SK-N-SH (cell line): ENCODE measurements at regions not wholly inside any gene's neighbourhood (a gene's known extent, or its start where the extent isn't known, plus 50 kb on each side); places are given as distances from the start of the nearest gene placed in this dataset.
"Not testable (repeated sequence)": the region's sequence is repeated elsewhere in the genome, so short reads cannot be mapped to it uniquely, and the experiment has no call there.

Experiments used
- CTCF ChIA-PET: fragments of 300-600, 350-600 bp; formaldehyde crosslinking; extraction: SDS; loops from one replicate; lab custom pipeline; 2021; lab: Yijun Ruan, JAX
- POLR2A ChIA-PET: fragments of 350-600 bp; sonication (Branson Sonifier 250); formaldehyde crosslinking; extraction: SDS; loops from one replicate; lab custom pipeline; 2020; ENCODE audit warnings: antibody characterized with exemption, inconsistent platforms; lab: Yijun Ruan, JAX
- DNase-seq: peaks from one replicate; pipeline ENCODE4 v3.0.0; 2012
- H2AFZ ChIP-seq: fragments of 200-600 bp; sonication (generic); 2 replicates; pipeline ENCODE4 v1.8.1; 2016; ENCODE audit warnings: antibody characterized with exemption, mild to moderate bottlenecking, low read depth
- H3F3A ChIP-seq: fragments of 200-600 bp; sonication (generic); replicated peaks from 2 replicates; pipeline ENCODE3; 2016; ENCODE audit warnings: antibody characterized with exemption, mild to moderate bottlenecking; ENCODE audit not compliant: insufficient read depth
- H3K27ac ChIP-seq, 2 experiments: fragments of 200-500 bp in 1 of 2; fragments of 200-600 bp in 1 of 2; sonication (Bioruptor generic) in 1 of 2; sonication (generic), shearing (Covaris generic) in 1 of 2; 2 replicates each; pipeline versions ENCODE4 v1.5.1 to v1.6.1; 2014 to 2016; ENCODE audit warnings: low read depth in 2 of 2, inconsistent platforms in 1 of 2, low read length in 1 of 2, mild to moderate bottlenecking in 1 of 2, mixed read lengths in 1 of 2
- H3K27me3 ChIP-seq: fragments of 200-600 bp; sonication (generic), shearing (Covaris generic); 2 replicates; pipeline ENCODE4 v1.6.1; 2016; ENCODE audit warnings: mixed run types; ENCODE audit not compliant: insufficient read depth
- H3K36me3 ChIP-seq, 2 experiments: fragments of 200-500 bp in 1 of 2; fragments of 200-600 bp in 1 of 2; sonication (Bioruptor generic) in 1 of 2; sonication (generic) in 1 of 2; replicated peaks in 1 of 2; 2 replicates each; pipeline versions ENCODE3 to v1.5.1; 2014 to 2016; ENCODE audit warnings: low read length in 1 of 2, mild to moderate bottlenecking in 1 of 2; ENCODE audit not compliant: insufficient read depth in 2 of 2, control insufficient read depth in 1 of 2
- H3K4me1 ChIP-seq, 2 experiments: fragments of 200-500 bp in 1 of 2; fragments of 200-600 bp in 1 of 2; sonication (Bioruptor generic) in 1 of 2; sonication (generic), shearing (Covaris generic) in 1 of 2; 2 replicates each; pipeline versions ENCODE4 v1.5.1 to v1.6.1; 2014 to 2016; ENCODE audit warnings: low read depth in 1 of 2, low read length in 1 of 2, mixed run types in 1 of 2; ENCODE audit not compliant: insufficient read depth in 2 of 2, control insufficient read depth in 1 of 2
- H3K4me2 ChIP-seq: fragments of 200-600 bp; sonication (generic), shearing (Covaris generic); 2 replicates; pipeline ENCODE4 v1.6.1; 2017; ENCODE audit warnings: mixed run types
- H3K4me3 ChIP-seq, 2 experiments: fragments of 200-500 bp in 1 of 2; fragments of 200-600 bp in 1 of 2; sonication (Bioruptor generic) in 1 of 2; sonication (generic), shearing (Covaris generic) in 1 of 2; 2 replicates each; pipeline versions ENCODE4 v1.5.1 to v1.8.1; 2014 to 2016; ENCODE audit warnings: low read depth in 2 of 2, inconsistent platforms in 1 of 2, low read length in 1 of 2, mild to moderate bottlenecking in 1 of 2, mixed read lengths in 1 of 2, moderate library complexity in 1 of 2
- H3K79me2 ChIP-seq: fragments of 200-600 bp; sonication (generic); 2 replicates; pipeline ENCODE4 v1.8.1; 2017; ENCODE audit warnings: mild to moderate bottlenecking; ENCODE audit not compliant: insufficient read depth
- H3K9ac ChIP-seq: fragments of 200-600 bp; sonication (generic); 2 replicates; pipeline ENCODE4 v1.6.1; 2017; ENCODE audit warnings: mixed run types
- H3K9me2 ChIP-seq: fragments of 200-600 bp; sonication (generic); 2 replicates; pipeline ENCODE4 v1.6.1; 2017; ENCODE audit warnings: mixed run types
- H3K9me3 ChIP-seq: fragments of 200-600 bp; sonication (generic); 2 replicates; pipeline ENCODE4 v1.6.1; 2017; ENCODE audit warnings: mixed run types, mild to moderate bottlenecking, moderate library complexity
- H4K20me1 ChIP-seq: fragments of 200-600 bp; sonication (generic); 2 replicates; pipeline ENCODE4 v1.6.1; 2017; ENCODE audit warnings: mild to moderate bottlenecking, mixed run types; ENCODE audit not compliant: insufficient read depth
- CHD2 ChIP-seq: fragments of 150-350 bp; IDR thresholded peaks from 2 replicates; pipeline ENCODE4 v1.6.1; 2018; ENCODE audit warnings: low read length; ENCODE audit not compliant: partially characterized antibody
- CTCF ChIP-seq: fragments of 200-600 bp; sonication (generic); IDR thresholded peaks from 2 replicates; pipeline ENCODE4 v1.6.1; 2017; ENCODE audit warnings: antibody characterized with exemption, mild to moderate bottlenecking, moderate library complexity
- ELF1 ChIP-seq: IDR thresholded peaks from 2 replicates; pipeline ENCODE4 v1.4.0; 2012
- EZH2phosphoT487 ChIP-seq: fragments of 200-600 bp; sonication (generic); IDR thresholded peaks from 2 replicates; pipeline ENCODE4 v1.6.1; 2017; ENCODE audit warnings: low read depth, mixed run types, mild to moderate bottlenecking, antibody characterized with exemption, moderate library complexity, borderline replicate concordance
- FOSL2 ChIP-seq: IDR thresholded peaks from 2 replicates; pipeline ENCODE4 v1.4.0; 2012; ENCODE audit warnings: low read depth, mild to moderate bottlenecking, moderate library complexity, borderline replicate concordance
- FOXJ3 ChIP-seq: sonication (generic); formaldehyde crosslinking; IDR thresholded peaks from 2 replicates; pipeline ENCODE4 v1.5.1; 2020; ENCODE audit warnings: mild to moderate bottlenecking, missing genetic modification reagents
- FOXM1 ChIP-seq: IDR thresholded peaks from 2 replicates; pipeline ENCODE4 v1.4.0; 2012; ENCODE audit warnings: low read depth, mild to moderate bottlenecking
- GATA2 ChIP-seq: sonication (generic); formaldehyde crosslinking; IDR thresholded peaks from 2 replicates; pipeline ENCODE4 v1.5.0; 2020; ENCODE audit warnings: mild to moderate bottlenecking, missing genetic modification reagents
- MAX ChIP-seq: IDR thresholded peaks from 2 replicates; pipeline ENCODE4 v1.4.0; 2012; ENCODE audit warnings: low read depth
- POLR2AphosphoS5 ChIP-seq: IDR thresholded peaks from 2 replicates; pipeline ENCODE4 v1.6.1; 2012; ENCODE audit warnings: low read depth, low read length
- RCOR1 ChIP-seq: fragments of 150-350 bp; IDR thresholded peaks from 2 replicates; pipeline ENCODE4 v1.6.1; 2017; ENCODE audit warnings: antibody characterized with exemption, low read length
- SIN3A ChIP-seq: IDR thresholded peaks from 2 replicates; pipeline ENCODE4 v1.6.1; 2012; ENCODE audit warnings: low read depth, mild to moderate bottlenecking, low read length, moderate library complexity, borderline replicate concordance
- SMC3 ChIP-seq: IDR thresholded peaks from 2 replicates; pipeline ENCODE4 v1.6.1; 2012; ENCODE audit warnings: low read depth, low read length, improper control_type of control experiment
- TAF1 ChIP-seq: IDR thresholded peaks from 2 replicates; pipeline ENCODE4 v1.6.1; 2012; ENCODE audit warnings: low read depth, mild to moderate bottlenecking, low read length, moderate library complexity, borderline replicate concordance
- TCF12 ChIP-seq: IDR thresholded peaks from 2 replicates; pipeline ENCODE4 v1.4.0; 2012
- USF1 ChIP-seq: IDR thresholded peaks from 2 replicates; pipeline ENCODE4 v1.4.0; 2012; ENCODE audit warnings: low read depth, borderline replicate concordance
- YY1 ChIP-seq: IDR thresholded peaks from 2 replicates; pipeline ENCODE4 v1.4.0; 2012; ENCODE audit warnings: low read depth, mild to moderate bottlenecking
- ZBTB33 ChIP-seq: IDR thresholded peaks from 2 replicates; pipeline ENCODE4 v1.4.0; 2012; ENCODE audit warnings: low read depth, borderline replicate concordance
- WGBS: methylation state at CpG from one replicate; pipeline ENCODE4 v1.1.6; 2017; ENCODE audit warnings: low lambda C conversion rate; 5-methylcytosine and 5-hydroxymethylcytosine counted together
- TF ChIP-seq, protein P1 (sequence below): fragments of 150-350 bp; IDR thresholded peaks from 2 replicates; pipeline ENCODE4 v1.6.1; 2016; ENCODE audit warnings: mild to moderate bottlenecking, low read depth, low read length

GRCh38 chr2:5022061-5022460 lies 670.1 kb upstream of the SOX11 start:
- no peak for TF ChIP-seq USF1
- no peak for TF ChIP-seq TCF12
- TF ChIP-seq TAF1 = no peak
- no peak for TF ChIP-seq FOSL2
- TF ChIP-seq, protein P1, sequence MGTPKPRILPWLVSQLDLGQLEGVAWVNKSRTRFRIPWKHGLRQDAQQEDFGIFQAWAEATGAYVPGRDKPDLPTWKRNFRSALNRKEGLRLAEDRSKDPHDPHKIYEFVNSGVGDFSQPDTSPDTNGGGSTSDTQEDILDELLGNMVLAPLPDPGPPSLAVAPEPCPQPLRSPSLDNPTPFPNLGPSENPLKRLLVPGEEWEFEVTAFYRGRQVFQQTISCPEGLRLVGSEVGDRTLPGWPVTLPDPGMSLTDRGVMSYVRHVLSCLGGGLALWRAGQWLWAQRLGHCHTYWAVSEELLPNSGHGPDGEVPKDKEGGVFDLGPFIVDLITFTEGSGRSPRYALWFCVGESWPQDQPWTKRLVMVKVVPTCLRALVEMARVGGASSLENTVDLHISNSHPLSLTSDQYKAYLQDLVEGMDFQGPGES = no peak
- TF ChIP-seq YY1 = no peak
- no peak for TF ChIP-seq MAX
- no peak for TF ChIP-seq ELF1
- no peak for TF ChIP-seq ZBTB33
- no peak for TF ChIP-seq CHD2
- TF ChIP-seq SIN3A = no peak
- TF ChIP-seq SMC3 = no peak
- no peak for TF ChIP-seq RCOR1
- TF ChIP-seq EZH2phosphoT487 = no peak
- no peak for TF ChIP-seq GATA2 (CRISPR knock-in tag)
- TF ChIP-seq FOXM1 = no peak
- no peak for TF ChIP-seq POLR2AphosphoS5
- no peak for TF ChIP-seq CTCF
- TF ChIP-seq FOXJ3 (CRISPR knock-in tag) = no peak
- TF ChIP-seq, all 33 proteins: peak for 0
- Histone ChIP-seq H3K36me3 (no peaks in the 10 kb centered on the region), H3K4me3 (no peak overlapping the region), H3F3A (peaks cover 16% of the 10 kb centered on the region), H3K27ac (no peak overlapping the region), H2AFZ (no peak overlapping the region), H3K9me3 (peaks cover 3% of the 10 kb centered on the region; the same call in 1 of the 2 replicates), H4K20me1 (no peaks in the 10 kb centered on the region), H3K9ac (no peak overlapping the region), H3K9me2 (no peaks in the 10 kb centered on the region), H3K4me2 (no peak overlapping the region), H3K27me3 (no peaks in the 10 kb centered on the region), H3K4me1 (peaks cover 0 to 10% of the 10 kb centered on the region in 2 experiments; a peak in 2 of 4 replicates), H3K79me2 (no peaks in the 10 kb centered on the region)
- ChIA-PET CTCF (no interaction called here), POLR2A (no interaction called here)
- DNase-seq = no peak
- WGBS = 85% methylated on average over 3 of the region's 3 CpGs

- H3K79me2 ChIP-seq, H2AFZ ChIP-seq, H3K4me3 ChIP-seq, POLR2A ChIA-PET, H3K9me2 ChIP-seq, H3K27ac ChIP-seq, DNase-seq, H4K20me1 ChIP-seq, H3K9ac ChIP-seq, H3K9me3 ChIP-seq, H3K36me3 ChIP-seq, H3K27me3 ChIP-seq, H3K4me2 ChIP-seq, CTCF ChIA-PET: not testable (repeated sequence)
- Histone ChIP-seq H3F3A (peaks cover 16% of the 10 kb centered on the region), H3K4me1 (peaks cover 0 to 10% of the 10 kb centered on the region in 2 experiments; a peak in 2 of 4 replicates)
Observed at GRCh38 chr2:5022708-5023635, 669.2 kb upstream of the SOX11 start.
